ENCODE measurements at regions not wholly inside any gene's neighbourhood (a gene's known extent, or its start where the extent isn't known, plus 50 kb on each side); places are given as distances from the start of the nearest gene placed in this dataset.
"Not testable (repeated sequence)": the region's sequence is repeated elsewhere in the genome, so short reads cannot be mapped to it uniquely, and the experiment has no call there.

DNA sequence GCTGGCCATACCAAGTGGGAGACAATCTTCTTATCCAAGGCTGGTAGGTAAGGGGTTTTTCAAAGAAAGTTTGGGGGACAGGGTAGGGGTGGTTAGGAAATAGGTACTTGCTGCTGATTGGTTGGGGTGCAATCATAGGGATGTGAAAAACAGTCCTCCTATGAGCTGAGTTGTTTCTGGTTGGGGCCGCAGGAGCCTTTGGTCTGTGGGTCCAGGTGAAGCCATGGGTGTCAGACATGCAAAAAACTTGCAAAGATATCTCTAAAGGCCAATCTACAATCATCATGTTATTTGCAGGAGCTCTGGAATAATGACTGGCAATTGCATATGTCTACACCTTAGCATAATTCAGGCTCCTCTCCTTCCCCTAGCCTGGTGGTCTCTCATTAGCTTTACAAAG lies 982.3 kb downstream of the DIPK2A start:
- H3K4me3 ChIP-seq (ENCODE audit: low read depth, low read length): no peak overlapping the region
- H3K9me3 ChIP-seq (ENCODE audit: control insufficient read depth, insufficient read depth, low read length): no peaks in the 10 kb centered on the region
- no peaks in the 10 kb centered on the region for H3K27me3 ChIP-seq (ENCODE audit: control insufficient read depth, insufficient read depth, low read length)
- CTCF ChIA-PET: no interaction called here
- no peak for DNase-seq (ENCODE audit: low read depth, low spot score)
- TF ChIP-seq, protein P1, sequence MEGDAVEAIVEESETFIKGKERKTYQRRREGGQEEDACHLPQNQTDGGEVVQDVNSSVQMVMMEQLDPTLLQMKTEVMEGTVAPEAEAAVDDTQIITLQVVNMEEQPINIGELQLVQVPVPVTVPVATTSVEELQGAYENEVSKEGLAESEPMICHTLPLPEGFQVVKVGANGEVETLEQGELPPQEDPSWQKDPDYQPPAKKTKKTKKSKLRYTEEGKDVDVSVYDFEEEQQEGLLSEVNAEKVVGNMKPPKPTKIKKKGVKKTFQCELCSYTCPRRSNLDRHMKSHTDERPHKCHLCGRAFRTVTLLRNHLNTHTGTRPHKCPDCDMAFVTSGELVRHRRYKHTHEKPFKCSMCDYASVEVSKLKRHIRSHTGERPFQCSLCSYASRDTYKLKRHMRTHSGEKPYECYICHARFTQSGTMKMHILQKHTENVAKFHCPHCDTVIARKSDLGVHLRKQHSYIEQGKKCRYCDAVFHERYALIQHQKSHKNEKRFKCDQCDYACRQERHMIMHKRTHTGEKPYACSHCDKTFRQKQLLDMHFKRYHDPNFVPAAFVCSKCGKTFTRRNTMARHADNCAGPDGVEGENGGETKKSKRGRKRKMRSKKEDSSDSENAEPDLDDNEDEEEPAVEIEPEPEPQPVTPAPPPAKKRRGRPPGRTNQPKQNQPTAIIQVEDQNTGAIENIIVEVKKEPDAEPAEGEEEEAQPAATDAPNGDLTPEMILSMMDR (IDR thresholded peaks at IDR 0.05; ENCODE audit: low read depth, low read length): no peak
- no peak overlapping the region for H3K27ac ChIP-seq (ENCODE audit: low read depth, low read length)
- POLR2A ChIA-PET: no interaction called here

DNA sequence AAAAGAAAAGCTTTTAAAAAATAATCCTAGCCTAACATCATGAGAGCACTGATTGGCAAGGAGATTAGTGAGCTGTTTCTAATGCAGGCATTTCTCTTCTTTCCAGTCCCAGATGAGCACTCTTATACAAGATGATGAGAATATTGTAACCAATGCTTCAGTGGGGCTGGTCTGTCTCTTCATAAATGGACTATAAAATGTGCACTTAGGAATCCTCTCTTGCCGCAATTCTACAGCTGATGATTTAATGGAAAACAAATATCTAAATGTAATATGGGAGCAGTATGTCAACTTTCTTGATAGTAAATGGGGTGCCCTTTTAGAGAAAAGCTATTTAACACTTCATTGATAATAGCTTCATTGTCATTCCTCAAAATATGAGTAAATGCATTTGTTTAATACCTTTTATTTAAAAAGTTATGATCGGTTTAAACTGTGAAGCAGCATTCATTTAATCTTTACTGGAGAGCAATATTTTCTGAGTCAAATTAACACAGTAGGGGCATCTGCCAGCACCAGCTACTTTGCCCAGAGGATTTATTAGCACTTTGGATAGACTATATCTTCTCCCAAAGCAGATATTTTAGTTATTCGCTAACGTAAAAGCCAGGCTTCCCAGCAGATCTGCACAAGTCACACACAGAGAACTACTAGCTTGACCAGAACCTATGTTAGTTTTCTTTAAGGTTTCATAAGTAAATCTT lies 985.9 kb downstream of the DIPK2A start:
- ChIA-PET POLR2A (no interaction called here), CTCF (no interaction called here)
- no peak overlapping the region for H3K4me3 ChIP-seq (ENCODE audit: low read depth, low read length)
- H3K9me3 ChIP-seq (ENCODE audit: control insufficient read depth, insufficient read depth, low read length): no peaks in the 10 kb centered on the region
- no peak for DNase-seq (ENCODE audit: low read depth, low spot score)
- H3K27me3 ChIP-seq (ENCODE audit: control insufficient read depth, insufficient read depth, low read length): no peaks in the 10 kb centered on the region
- TF ChIP-seq, protein P1 (IDR thresholded peaks at IDR 0.05; ENCODE audit: low read depth, low read length): no peak
- no peak overlapping the region for H3K27ac ChIP-seq (ENCODE audit: low read depth, low read length)

DNA sequence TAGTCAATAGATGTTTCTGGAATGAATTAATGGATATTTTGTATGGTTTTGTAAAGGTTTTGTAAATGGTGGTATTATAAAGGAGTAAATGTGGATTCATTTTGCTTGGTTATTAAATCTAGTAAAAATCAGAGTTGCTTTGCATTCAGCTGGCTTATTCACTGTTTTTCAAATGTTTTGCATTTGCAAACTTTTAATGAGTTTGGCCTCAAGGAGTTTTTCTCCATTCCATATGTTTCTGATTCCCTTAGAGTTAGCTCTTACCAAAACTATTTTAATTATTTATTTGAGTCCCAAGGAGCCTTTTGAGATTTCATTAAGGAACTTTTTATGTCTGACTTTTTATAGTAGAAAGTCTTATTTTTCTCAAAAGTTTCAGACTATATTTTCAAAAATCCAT lies 992.2 kb downstream of the DIPK2A start:
- Histone ChIP-seq H3K4me3 (ENCODE audit: low read depth, low read length) (no peak overlapping the region), H3K27ac (ENCODE audit: low read depth, low read length) (no peak overlapping the region), H3K9me3 (ENCODE audit: control insufficient read depth, insufficient read depth, low read length) (no peaks in the 10 kb centered on the region), H3K27me3 (ENCODE audit: control insufficient read depth, insufficient read depth, low read length) (no peaks in the 10 kb centered on the region)
- no peak for DNase-seq (ENCODE audit: low read depth, low spot score)
- ChIA-PET POLR2A (no interaction called here), CTCF (no interaction called here)
- TF ChIP-seq, protein P1 (IDR thresholded peaks at IDR 0.05; ENCODE audit: low read depth, low read length): no peak

- TF ChIP-seq, protein P1 (IDR thresholded peaks at IDR 0.05; ENCODE audit: low read depth, low read length): no peak
- ChIA-PET POLR2A (no interaction called here), CTCF (no interaction called here)
- DNase-seq (ENCODE audit: low read depth, low spot score): no peak
- no peaks in the 10 kb centered on the region for H3K27me3 ChIP-seq (ENCODE audit: control insufficient read depth, insufficient read depth, low read length)
- no peak overlapping the region for H3K4me3 ChIP-seq (ENCODE audit: low read depth, low read length)
- H3K27ac ChIP-seq (ENCODE audit: low read depth, low read length): no peak overlapping the region
- no peaks in the 10 kb centered on the region for H3K9me3 ChIP-seq (ENCODE audit: control insufficient read depth, insufficient read depth, low read length)
Observed at GRCh38 chr3:144966560-144966959, 994.9 kb downstream of the DIPK2A start.

GRCh38 chr3:144968750-144969350 lies 997.2 kb downstream of the DIPK2A start:
- Histone ChIP-seq H3K9me3 (ENCODE audit: control insufficient read depth, insufficient read depth, low read length) (no peaks in the 10 kb centered on the region), H3K4me3 (ENCODE audit: low read depth, low read length) (no peak overlapping the region), H3K27ac (ENCODE audit: low read depth, low read length) (no peak overlapping the region), H3K27me3 (ENCODE audit: control insufficient read depth, insufficient read depth, low read length) (no peaks in the 10 kb centered on the region)
- TF ChIP-seq, protein P1 (IDR thresholded peaks at IDR 0.05; ENCODE audit: low read depth, low read length): no peak
- CTCF ChIA-PET: no interaction called here
- DNase-seq (ENCODE audit: low read depth, low spot score): no peak
- POLR2A ChIA-PET: no interaction called here

GRCh38 chr3:144984481-144984880 lies 1012.9 kb downstream of the DIPK2A start:
- CTCF ChIA-PET; H3K27me3 ChIP-seq (ENCODE audit: control insufficient read depth, insufficient read depth, low read length); H3K9me3 ChIP-seq (ENCODE audit: control insufficient read depth, insufficient read depth, low read length); H3K4me3 ChIP-seq (ENCODE audit: low read depth, low read length); DNase-seq (ENCODE audit: low read depth, low spot score); POLR2A ChIA-PET; H3K27ac ChIP-seq (ENCODE audit: low read depth, low read length): not testable (repeated sequence)
